ENCODE measurements at regions not wholly inside any gene's neighbourhood (a gene's known extent, or its start where the extent isn't known, plus 50 kb on each side); places are given as distances from the start of the nearest gene placed in this dataset.

- no peak overlapping the region for H3K27ac Mint-ChIP-seq
- POLR2A ChIA-PET: no interaction called here
- no peak overlapping the region for H3K4me3 Mint-ChIP-seq
- H3K36me3 Mint-ChIP-seq (ENCODE audit: low read depth): no peaks in the 10 kb centered on the region
- peaks cover 3% of the 10 kb centered on the region for H3K27me3 Mint-ChIP-seq
- H3K4me1 Mint-ChIP-seq: no peaks in the 10 kb centered on the region
- no peaks in the 10 kb centered on the region for H3K9me3 Mint-ChIP-seq
- DNase-seq: no peak
- CTCF ChIA-PET: no interaction called here
Observed at GRCh38 chr18:45447355-45448265, 167.7 kb upstream of the SLC14A2 start.

GRCh38 chr18:45448871-45449270 is 166.4 kb upstream of the SLC14A2 start:
- Mint-ChIP-seq H3K27ac (no peak overlapping the region), H3K4me1 (no peaks in the 10 kb centered on the region), H3K36me3 (ENCODE audit: low read depth) (no peaks in the 10 kb centered on the region), H3K27me3 (peaks cover 3% of the 10 kb centered on the region), H3K9me3 (no peaks in the 10 kb centered on the region), H3K4me3 (no peak overlapping the region)
- no peak for DNase-seq
- CTCF ChIA-PET: no interaction called here
- POLR2A ChIA-PET: no interaction called here

- Mint-ChIP-seq H3K9me3 (no peaks in the 10 kb centered on the region), H3K27ac (no peak overlapping the region), H3K27me3 (peaks cover 3% of the 10 kb centered on the region), H3K4me1 (no peaks in the 10 kb centered on the region), H3K4me3 (no peak overlapping the region), H3K36me3 (ENCODE audit: low read depth) (no peaks in the 10 kb centered on the region)
- no peak for DNase-seq
- CTCF ChIA-PET: interaction anchor here (1.1 kb wide), 1 partner anchor 10 kb away, joined by 3 read pairs; no protein-coding TSS in a partner anchor
- POLR2A ChIA-PET: no interaction called here
Observed at GRCh38 chr18:45449418-45450227, 165.7 kb upstream of the SLC14A2 start.

GRCh38 chr18:45456090-45457021 is 158.9 kb upstream of the SLC14A2 start:
- DNase-seq: no peak
- H3K9me3 Mint-ChIP-seq: no peaks in the 10 kb centered on the region
- ChIA-PET CTCF (interaction anchor here (0.7 kb wide), 1 partner anchor 60 kb away, joined by 4 read pairs; no protein-coding TSS in a partner anchor), POLR2A (no interaction called here)
- H3K4me3 Mint-ChIP-seq: no peak overlapping the region
- H3K36me3 Mint-ChIP-seq (ENCODE audit: low read depth): no peaks in the 10 kb centered on the region
- peaks cover 3% of the 10 kb centered on the region for H3K27me3 Mint-ChIP-seq
- no peak overlapping the region for H3K27ac Mint-ChIP-seq
- H3K4me1 Mint-ChIP-seq: no peaks in the 10 kb centered on the region

GRCh38 chr18:45458033-45458432 is 157.2 kb upstream of the SLC14A2 start:
- H3K4me1 Mint-ChIP-seq: no peaks in the 10 kb centered on the region
- CTCF ChIA-PET: no interaction called here
- POLR2A ChIA-PET: no interaction called here

GRCh38 chr18:45462179-45462578 is 153.1 kb upstream of the SLC14A2 start:
- ChIA-PET POLR2A (no interaction called here), CTCF (no interaction called here)
- no peaks in the 10 kb centered on the region for H3K9me3 Mint-ChIP-seq
- no peak overlapping the region for H3K4me3 Mint-ChIP-seq
- no peak overlapping the region for H3K27ac Mint-ChIP-seq
- DNase-seq: no peak
- no peaks in the 10 kb centered on the region for H3K27me3 Mint-ChIP-seq
- no peaks in the 10 kb centered on the region for H3K4me1 Mint-ChIP-seq
- no peaks in the 10 kb centered on the region for H3K36me3 Mint-ChIP-seq (ENCODE audit: low read depth)

More at GRCh38 chr18:45458033-45458432, 157.2 kb upstream of the SLC14A2 start:
- Mint-ChIP-seq H3K27me3 (peaks cover 3% of the 10 kb centered on the region), H3K27ac (no peak overlapping the region), H3K9me3 (no peaks in the 10 kb centered on the region), H3K4me3 (no peak overlapping the region), H3K36me3 (ENCODE audit: low read depth) (no peaks in the 10 kb centered on the region)
- no peak for DNase-seq

GRCh38 chr18:45463451-45463850 is 151.8 kb upstream of the SLC14A2 start:
- Mint-ChIP-seq H3K4me1 (no peaks in the 10 kb centered on the region), H3K36me3 (ENCODE audit: low read depth) (no peaks in the 10 kb centered on the region), H3K27me3 (no peaks in the 10 kb centered on the region), H3K9me3 (no peaks in the 10 kb centered on the region), H3K4me3 (no peak overlapping the region), H3K27ac (no peak overlapping the region)
- CTCF ChIA-PET: no interaction called here
- no peak for DNase-seq
- POLR2A ChIA-PET: no interaction called here

- Mint-ChIP-seq H3K9me3 (no peaks in the 10 kb centered on the region), H3K4me3 (no peak overlapping the region), H3K27me3 (no peaks in the 10 kb centered on the region), H3K36me3 (ENCODE audit: low read depth) (no peaks in the 10 kb centered on the region), H3K27ac (no peak overlapping the region), H3K4me1 (no peaks in the 10 kb centered on the region)
- CTCF ChIA-PET: no interaction called here
- POLR2A ChIA-PET: no interaction called here
- no peak for DNase-seq
Observed at GRCh38 chr18:45464619-45465018, 150.7 kb upstream of the SLC14A2 start.

GRCh38 chr18:45467293-45467692 is 148.0 kb upstream of the SLC14A2 start:
- no peaks in the 10 kb centered on the region for H3K4me1 Mint-ChIP-seq

GRCh38 chr18:45467945-45468344 is 147.3 kb upstream of the SLC14A2 start:
- no peak for DNase-seq
- Mint-ChIP-seq H3K27ac (no peak overlapping the region), H3K4me1 (no peaks in the 10 kb centered on the region), H3K9me3 (no peaks in the 10 kb centered on the region), H3K4me3 (no peak overlapping the region), H3K27me3 (peaks cover 2% of the 10 kb centered on the region), H3K36me3 (ENCODE audit: low read depth) (no peaks in the 10 kb centered on the region)
- ChIA-PET CTCF (no interaction called here), POLR2A (no interaction called here)

More at GRCh38 chr18:45467293-45467692, 148.0 kb upstream of the SLC14A2 start:
- ChIA-PET CTCF (no interaction called here), POLR2A (no interaction called here)
- Mint-ChIP-seq H3K27ac (no peak overlapping the region), H3K9me3 (no peaks in the 10 kb centered on the region), H3K36me3 (ENCODE audit: low read depth) (no peaks in the 10 kb centered on the region), H3K4me3 (no peak overlapping the region), H3K27me3 (no peaks in the 10 kb centered on the region)
- no peak for DNase-seq

- Mint-ChIP-seq H3K4me3 (no peak overlapping the region), H3K27me3 (peaks cover 27% of the 10 kb centered on the region), H3K4me1 (no peaks in the 10 kb centered on the region), H3K9me3 (no peaks in the 10 kb centered on the region), H3K36me3 (ENCODE audit: low read depth) (no peaks in the 10 kb centered on the region), H3K27ac (no peak overlapping the region)
- CTCF ChIA-PET: no interaction called here
- no peak for DNase-seq
- POLR2A ChIA-PET: no interaction called here
Observed at GRCh38 chr18:45478889-45479288, 136.4 kb upstream of the SLC14A2 start.

- H3K27ac Mint-ChIP-seq: no peak overlapping the region
- CTCF ChIA-PET: no interaction called here
- H3K27me3 Mint-ChIP-seq: peaks cover 22% of the 10 kb centered on the region
- H3K4me3 Mint-ChIP-seq: no peak overlapping the region
- H3K4me1 Mint-ChIP-seq: no peaks in the 10 kb centered on the region
- no peaks in the 10 kb centered on the region for H3K9me3 Mint-ChIP-seq
- POLR2A ChIA-PET: no interaction called here
- no peak for DNase-seq
- H3K36me3 Mint-ChIP-seq (ENCODE audit: low read depth): no peaks in the 10 kb centered on the region
Observed at GRCh38 chr18:45480219-45481015, 134.9 kb upstream of the SLC14A2 start.

Measured in activated CD4-positive, alpha-beta T cell treated with anti-CD3 and anti-CD28 coated beads, Interleukin-2, amount 10 ng/mL, durations not matched to agents 7 days and 5 days (primary cell).